Erythroblast (primary cell): ENCODE measurements at regions not wholly inside any gene's neighbourhood (a gene's known extent, or its start where the extent isn't known, plus 50 kb on each side); places are given as distances from the start of the nearest gene placed in this dataset.

Experiments used
- GATA1 ChIP-seq: IDR thresholded peaks from 2 replicates; pipeline ENCODE4 v1.6.1; 2011; ENCODE audit warnings: low read depth, mild to moderate bottlenecking, control low read depth, low read length, moderate library complexity
- POLR2A ChIP-seq: IDR thresholded peaks from 2 replicates; pipeline ENCODE4 v1.6.1; 2011; ENCODE audit warnings: mild to moderate bottlenecking, low read length

DNA sequence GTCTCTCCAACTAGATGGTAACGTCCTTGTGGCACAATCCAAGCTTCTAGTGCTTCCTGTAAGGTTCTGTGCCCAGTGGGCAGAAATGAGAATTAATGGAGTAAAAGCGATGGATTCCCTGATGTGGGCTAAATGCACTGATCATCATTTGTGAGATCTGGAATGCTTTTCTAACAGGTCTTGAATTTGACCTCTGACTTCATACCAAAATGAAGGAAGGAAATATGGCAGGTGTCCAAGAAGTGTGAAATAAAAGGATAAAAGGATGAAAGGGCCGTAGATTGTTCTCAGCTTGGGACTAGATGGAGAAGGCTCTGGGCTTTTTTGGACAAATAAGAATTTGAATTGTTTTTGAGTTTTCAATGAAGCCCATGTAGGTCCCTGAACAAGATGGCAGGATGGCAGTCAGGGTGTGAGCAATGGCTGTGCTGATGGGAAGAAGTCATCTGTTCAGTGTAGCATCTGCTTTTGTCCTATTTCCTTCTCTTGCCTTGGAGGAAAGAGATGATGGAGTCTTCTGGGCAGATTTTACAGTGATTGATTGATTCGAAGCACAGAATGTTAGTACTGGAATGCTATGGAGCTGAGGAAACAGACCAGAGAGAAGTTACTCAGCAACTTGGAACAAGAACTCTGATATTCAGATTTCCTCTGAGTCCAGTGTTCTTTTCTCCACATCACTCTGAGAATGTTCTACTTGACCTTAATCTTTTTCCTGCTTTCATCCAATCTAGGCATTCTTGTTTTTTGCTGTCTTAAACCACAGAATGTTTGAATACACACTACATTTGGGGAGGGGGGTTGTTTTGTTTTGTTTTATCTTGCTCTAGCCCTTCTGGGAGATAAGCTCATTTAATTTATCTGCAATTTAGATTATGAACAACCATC is 286.0 kb downstream of the HLX start:
- TF ChIP-seq POLR2A (no peak), GATA1 (no peak)
